ENCODE measurements at regions not wholly inside any gene's neighbourhood (a gene's known extent, or its start where the extent isn't known, plus 50 kb on each side); places are given as distances from the start of the nearest gene placed in this dataset.

- no peak for DNase-seq (ENCODE audit: low spot score)
- H3K36me3 Mint-ChIP-seq (ENCODE audit: low read depth): no peaks in the 10 kb centered on the region
- H3K4me3 Mint-ChIP-seq: no peak overlapping the region
- no peaks in the 10 kb centered on the region for H3K9me3 Mint-ChIP-seq
- intact Hi-C loops (cut with micrococcal nuclease): no loop called here
- H3K4me1 Mint-ChIP-seq (ENCODE audit: low read depth): no peaks in the 10 kb centered on the region
- peaks cover 5% of the 10 kb centered on the region for H3K27me3 Mint-ChIP-seq (ENCODE audit: insufficient read depth)
- H3K27ac Mint-ChIP-seq: no peak overlapping the region
Measured at GRCh38 chr18:25896956-25897355, 193.5 kb downstream of the SS18 start.

- no peak overlapping the region for H3K27ac Mint-ChIP-seq
- H3K27me3 Mint-ChIP-seq (ENCODE audit: insufficient read depth): peaks cover 5% of the 10 kb centered on the region
- intact Hi-C loops (cut with micrococcal nuclease): no loop called here
- no peaks in the 10 kb centered on the region for H3K9me3 Mint-ChIP-seq
- no peaks in the 10 kb centered on the region for H3K4me1 Mint-ChIP-seq (ENCODE audit: low read depth)
- H3K36me3 Mint-ChIP-seq (ENCODE audit: low read depth): no peaks in the 10 kb centered on the region
- H3K4me3 Mint-ChIP-seq: no peak overlapping the region
- DNase-seq (ENCODE audit: low spot score): no peak
Measured at GRCh38 chr18:25896178-25896780, 194.1 kb downstream of the SS18 start.

GRCh38 chr18:25895518-25895917, 194.9 kb downstream of the SS18 start:
- Mint-ChIP-seq H3K27ac (no peak overlapping the region), H3K4me1 (ENCODE audit: low read depth) (no peaks in the 10 kb centered on the region), H3K9me3 (no peaks in the 10 kb centered on the region), H3K4me3 (no peak overlapping the region), H3K27me3 (ENCODE audit: insufficient read depth) (peaks cover 5% of the 10 kb centered on the region), H3K36me3 (ENCODE audit: low read depth) (no peaks in the 10 kb centered on the region)
- intact Hi-C loops (cut with micrococcal nuclease): no loop called here
- no peak for DNase-seq (ENCODE audit: low spot score)

- Mint-ChIP-seq H3K36me3 (ENCODE audit: low read depth) (no peaks in the 10 kb centered on the region), H3K9me3 (peaks cover 8% of the 10 kb centered on the region), H3K27ac (no peak overlapping the region), H3K27me3 (ENCODE audit: insufficient read depth) (no peaks in the 10 kb centered on the region), H3K4me1 (ENCODE audit: low read depth) (no peaks in the 10 kb centered on the region), H3K4me3 (no peak overlapping the region)
- intact Hi-C loops (cut with micrococcal nuclease): no loop called here
- no peak for DNase-seq (ENCODE audit: low spot score)
Measured at GRCh38 chr18:25886283-25886682, 204.1 kb downstream of the SS18 start.

- no peaks in the 10 kb centered on the region for H3K36me3 Mint-ChIP-seq (ENCODE audit: low read depth)
- intact Hi-C loops (cut with micrococcal nuclease): no loop called here
- no peak overlapping the region for H3K4me3 Mint-ChIP-seq
- no peak overlapping the region for H3K27ac Mint-ChIP-seq
- no peak for DNase-seq (ENCODE audit: low spot score)
- H3K27me3 Mint-ChIP-seq (ENCODE audit: insufficient read depth): no peaks in the 10 kb centered on the region
- H3K9me3 Mint-ChIP-seq: peaks cover 8% of the 10 kb centered on the region
- no peaks in the 10 kb centered on the region for H3K4me1 Mint-ChIP-seq (ENCODE audit: low read depth)
Measured at GRCh38 chr18:25883091-25883490, 207.3 kb downstream of the SS18 start.

DNA sequence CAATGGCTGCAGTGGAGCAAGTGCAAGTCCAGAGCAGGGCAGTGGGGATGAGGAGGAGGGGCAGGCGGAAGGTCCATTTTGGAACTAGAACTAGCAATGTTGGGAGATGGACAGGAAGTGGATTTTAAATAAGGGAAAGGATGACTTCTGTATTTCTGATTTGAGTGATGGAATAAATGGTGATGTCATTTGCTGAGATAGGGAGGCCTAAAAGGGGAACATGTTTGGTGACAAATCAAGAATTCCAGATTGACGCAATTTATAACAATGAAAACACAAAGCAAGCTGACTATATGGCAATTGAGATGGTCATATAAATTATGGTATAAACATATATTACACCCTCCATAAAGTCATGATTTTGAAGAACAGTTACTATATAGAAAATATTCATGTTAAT, 209.3 kb downstream of the SS18 start:
- Mint-ChIP-seq H3K4me3 (no peak overlapping the region), H3K27me3 (ENCODE audit: insufficient read depth) (no peaks in the 10 kb centered on the region), H3K4me1 (ENCODE audit: low read depth) (no peaks in the 10 kb centered on the region), H3K9me3 (peaks cover 2% of the 10 kb centered on the region), H3K36me3 (ENCODE audit: low read depth) (no peaks in the 10 kb centered on the region), H3K27ac (no peak overlapping the region)
- intact Hi-C loops (cut with micrococcal nuclease): no loop called here
- DNase-seq (ENCODE audit: low spot score): no peak

DNA sequence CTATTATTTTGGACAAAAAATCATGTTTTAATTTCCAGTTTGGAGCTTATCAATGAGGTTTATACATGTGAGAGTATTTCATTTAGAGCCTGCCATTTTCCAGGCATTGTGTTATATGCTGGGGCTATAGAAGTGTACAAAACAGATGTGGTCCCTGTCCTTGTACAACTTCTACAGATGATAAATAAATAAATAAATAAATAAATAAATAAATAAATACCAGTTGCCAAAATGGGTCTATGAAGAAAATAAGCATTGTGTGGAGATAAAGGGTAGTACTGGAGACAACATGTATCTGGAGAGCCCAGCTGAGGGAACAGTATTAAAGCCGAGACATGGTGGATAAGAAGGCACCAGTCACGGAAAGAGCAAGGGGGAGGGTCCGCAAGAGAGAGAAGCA, 210.0 kb downstream of the SS18 start:
- Mint-ChIP-seq H3K4me3 (no peak overlapping the region), H3K27ac (no peak overlapping the region)

DNA sequence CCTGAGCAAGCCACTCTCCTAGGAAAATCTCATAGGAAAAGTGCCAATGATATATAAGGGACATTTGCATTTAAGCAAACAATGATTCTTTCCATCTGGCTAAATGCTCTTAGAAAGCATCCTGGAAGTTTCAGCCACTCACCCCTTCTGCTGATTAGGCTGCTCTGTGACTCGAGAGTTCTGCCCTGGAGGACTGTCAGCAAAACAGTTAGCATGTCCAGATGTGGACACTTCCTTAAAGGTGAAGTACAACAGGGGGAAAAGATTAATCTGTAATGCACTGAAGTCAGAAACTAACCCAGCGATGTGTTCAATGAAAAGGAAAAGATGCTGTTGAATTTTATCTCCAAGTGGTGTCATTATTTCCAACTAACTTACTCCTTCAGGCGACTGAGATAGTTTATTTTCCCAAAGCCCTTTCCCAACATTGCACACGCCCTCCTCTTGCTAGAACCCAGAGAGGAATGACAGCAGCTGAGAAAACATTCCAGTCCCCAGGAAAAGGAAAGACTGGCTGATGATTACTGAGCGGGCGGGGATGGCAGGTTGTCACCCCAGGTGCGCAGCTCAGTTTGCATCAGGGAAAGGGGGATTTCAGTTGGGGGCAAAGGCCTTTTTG, 214.0 kb downstream of the SS18 start:
- no peak overlapping the region for H3K4me3 Mint-ChIP-seq
- H3K4me1 Mint-ChIP-seq (ENCODE audit: low read depth): no peaks in the 10 kb centered on the region
- no peaks in the 10 kb centered on the region for H3K27me3 Mint-ChIP-seq (ENCODE audit: insufficient read depth)
- intact Hi-C loops (cut with micrococcal nuclease): no loop called here
- no peaks in the 10 kb centered on the region for H3K36me3 Mint-ChIP-seq (ENCODE audit: low read depth)
- no peak overlapping the region for H3K27ac Mint-ChIP-seq
- no peaks in the 10 kb centered on the region for H3K9me3 Mint-ChIP-seq
- DNase-seq (ENCODE audit: low spot score): no peak

More for the DNA sequence above, 210.0 kb downstream of the SS18 start:
- intact Hi-C loops (cut with micrococcal nuclease): no loop called here
- no peaks in the 10 kb centered on the region for H3K36me3 Mint-ChIP-seq (ENCODE audit: low read depth)
- no peak for DNase-seq (ENCODE audit: low spot score)
- no peaks in the 10 kb centered on the region for H3K4me1 Mint-ChIP-seq (ENCODE audit: low read depth)
- no peaks in the 10 kb centered on the region for H3K27me3 Mint-ChIP-seq (ENCODE audit: insufficient read depth)
- no peaks in the 10 kb centered on the region for H3K9me3 Mint-ChIP-seq

DNA sequence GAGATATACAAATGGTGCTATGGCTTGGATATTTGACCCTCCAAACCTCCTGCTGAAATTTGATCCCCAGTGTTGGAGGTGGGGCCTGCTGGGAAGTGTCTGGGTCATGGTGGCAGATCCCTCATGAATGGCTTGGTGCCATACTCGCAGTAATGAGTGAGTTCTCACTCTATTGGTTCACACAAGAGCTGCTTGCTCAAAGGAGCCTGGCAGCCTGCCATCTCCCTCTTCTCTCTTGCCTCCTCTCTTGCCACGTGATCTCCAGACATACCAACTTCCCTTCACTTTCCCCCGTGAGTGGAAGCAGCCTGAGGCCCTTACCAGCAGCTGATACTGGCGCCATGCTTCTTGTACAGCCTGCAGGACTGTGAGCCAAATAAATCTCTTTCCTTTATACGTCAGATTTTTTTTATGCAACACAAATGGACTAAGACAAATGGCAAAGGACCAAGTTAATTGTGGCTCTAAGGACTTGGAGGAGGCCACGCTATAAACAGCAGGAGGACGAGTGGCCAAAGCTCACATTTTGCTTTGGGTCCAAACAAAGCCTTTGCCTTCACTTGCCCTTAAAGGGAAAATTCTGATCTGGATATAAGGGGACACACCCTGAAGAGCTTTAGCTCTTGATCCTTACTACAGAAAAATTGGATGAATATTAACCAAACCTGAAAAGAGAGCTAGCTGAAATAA, 214.7 kb downstream of the SS18 start:
- H3K27me3 Mint-ChIP-seq (ENCODE audit: insufficient read depth): no peaks in the 10 kb centered on the region
- no peaks in the 10 kb centered on the region for H3K36me3 Mint-ChIP-seq (ENCODE audit: low read depth)
- no peaks in the 10 kb centered on the region for H3K9me3 Mint-ChIP-seq
- no peaks in the 10 kb centered on the region for H3K4me1 Mint-ChIP-seq (ENCODE audit: low read depth)
- H3K4me3 Mint-ChIP-seq: no peak overlapping the region
- intact Hi-C loops (cut with micrococcal nuclease): no loop called here
- no peak overlapping the region for H3K27ac Mint-ChIP-seq
- DNase-seq (ENCODE audit: low spot score): no peak

- H3K27ac Mint-ChIP-seq: no peak overlapping the region
- no peaks in the 10 kb centered on the region for H3K27me3 Mint-ChIP-seq (ENCODE audit: insufficient read depth)
Measured at GRCh38 chr18:25873833-25874232, 216.6 kb downstream of the SS18 start.

GRCh38 chr18:25866331-25866730, 224.1 kb downstream of the SS18 start:
- Mint-ChIP-seq H3K27me3 (ENCODE audit: insufficient read depth) (no peaks in the 10 kb centered on the region), H3K36me3 (ENCODE audit: low read depth) (no peaks in the 10 kb centered on the region), H3K27ac (no peak overlapping the region), H3K9me3 (no peaks in the 10 kb centered on the region), H3K4me3 (no peak overlapping the region), H3K4me1 (ENCODE audit: low read depth) (no peaks in the 10 kb centered on the region)
- no peak for DNase-seq (ENCODE audit: low spot score)
- intact Hi-C loops (cut with micrococcal nuclease): no loop called here

More at GRCh38 chr18:25873833-25874232, 216.6 kb downstream of the SS18 start:
- H3K4me1 Mint-ChIP-seq (ENCODE audit: low read depth): no peaks in the 10 kb centered on the region
- H3K4me3 Mint-ChIP-seq: no peak overlapping the region
- no peaks in the 10 kb centered on the region for H3K36me3 Mint-ChIP-seq (ENCODE audit: low read depth)
- intact Hi-C loops (cut with micrococcal nuclease): no loop called here
- DNase-seq (ENCODE audit: low spot score): no peak
- no peaks in the 10 kb centered on the region for H3K9me3 Mint-ChIP-seq

DNA sequence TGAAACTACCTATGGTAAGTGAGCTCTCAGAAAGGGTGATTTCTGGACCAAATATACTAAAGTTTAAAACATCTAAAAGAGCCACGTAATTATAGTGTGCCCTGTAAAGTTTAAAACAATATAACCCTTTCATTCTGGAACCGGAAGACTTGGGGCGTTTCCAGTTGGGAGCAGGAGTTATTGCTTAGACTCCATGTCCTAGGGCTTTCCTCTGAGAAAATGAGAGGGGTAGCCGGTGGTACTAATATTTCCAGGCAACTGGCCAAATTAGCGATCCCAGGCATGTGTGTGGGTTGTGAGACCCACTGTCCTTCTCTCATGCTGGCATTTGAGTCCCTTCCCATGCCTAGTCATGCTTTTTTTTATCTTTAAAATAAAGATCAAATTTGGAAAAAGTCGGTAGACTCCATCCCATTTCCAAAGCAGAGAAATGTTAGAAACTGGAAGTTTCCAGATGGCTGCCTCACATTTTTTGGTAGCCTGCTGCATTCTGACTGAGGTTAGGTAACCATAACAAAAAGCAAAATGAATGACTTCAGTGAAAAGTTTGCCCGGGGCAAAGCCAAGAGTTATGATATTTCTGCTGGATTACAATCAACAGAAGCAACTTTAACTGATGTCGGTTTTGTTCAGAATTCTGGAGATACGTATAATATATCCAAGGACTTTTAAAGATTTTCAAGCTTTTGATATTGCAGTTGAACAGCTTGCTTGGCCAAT, 227.4 kb downstream of the SS18 start:
- intact Hi-C loops (cut with micrococcal nuclease): no loop called here
- no peaks in the 10 kb centered on the region for H3K4me1 Mint-ChIP-seq (ENCODE audit: low read depth)
- H3K9me3 Mint-ChIP-seq: no peaks in the 10 kb centered on the region
- no peak overlapping the region for H3K27ac Mint-ChIP-seq
- no peak for DNase-seq (ENCODE audit: low spot score)
- H3K36me3 Mint-ChIP-seq (ENCODE audit: low read depth): no peaks in the 10 kb centered on the region
- H3K4me3 Mint-ChIP-seq: no peak overlapping the region
- H3K27me3 Mint-ChIP-seq (ENCODE audit: insufficient read depth): no peaks in the 10 kb centered on the region

Measured in activated T-helper 1 cell treated with anti-CD3 and anti-CD28 coated beads, Interleukin-12 subunit alpha, Interleukin-12 subunit beta, Interleukin-2, Interleukin-4 antibody, amounts not matched to agents 30 ng/mL and 10 ng/mL and 1 ng/mL, durations not matched to agents 14 hours and 24 hours and 36 hours (primary cell).